ENCODE measurements at regions not wholly inside any gene's neighbourhood (a gene's known extent, or its start where the extent isn't known, plus 50 kb on each side); places are given as distances from the start of the nearest gene placed in this dataset.

DNA sequence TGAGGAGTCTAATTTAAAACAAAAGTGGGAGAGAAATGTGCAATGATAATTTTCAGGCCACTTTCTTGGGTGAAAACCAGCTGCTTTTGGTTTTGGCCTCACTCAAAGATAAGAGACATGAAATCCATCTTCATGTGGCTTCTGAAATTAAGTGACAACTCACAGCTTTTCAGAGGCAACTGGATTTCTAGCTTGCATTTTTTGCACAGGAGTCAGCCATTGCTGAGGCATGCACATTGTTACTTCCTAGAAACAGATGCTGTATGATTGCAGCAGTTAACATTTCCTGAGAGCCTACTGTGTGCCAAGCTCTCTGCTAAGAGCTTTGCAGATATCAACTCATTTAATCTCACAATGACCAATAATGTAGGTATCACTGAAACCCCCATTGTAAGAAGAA, 562.6 kb downstream of the NR2F1-AS1 start:
- ATAC-seq (ENCODE audit: low FRiP score) (no peak), DNase-seq (ENCODE audit: low spot score) (no peak)
- TF ChIP-seq, protein P1, sequence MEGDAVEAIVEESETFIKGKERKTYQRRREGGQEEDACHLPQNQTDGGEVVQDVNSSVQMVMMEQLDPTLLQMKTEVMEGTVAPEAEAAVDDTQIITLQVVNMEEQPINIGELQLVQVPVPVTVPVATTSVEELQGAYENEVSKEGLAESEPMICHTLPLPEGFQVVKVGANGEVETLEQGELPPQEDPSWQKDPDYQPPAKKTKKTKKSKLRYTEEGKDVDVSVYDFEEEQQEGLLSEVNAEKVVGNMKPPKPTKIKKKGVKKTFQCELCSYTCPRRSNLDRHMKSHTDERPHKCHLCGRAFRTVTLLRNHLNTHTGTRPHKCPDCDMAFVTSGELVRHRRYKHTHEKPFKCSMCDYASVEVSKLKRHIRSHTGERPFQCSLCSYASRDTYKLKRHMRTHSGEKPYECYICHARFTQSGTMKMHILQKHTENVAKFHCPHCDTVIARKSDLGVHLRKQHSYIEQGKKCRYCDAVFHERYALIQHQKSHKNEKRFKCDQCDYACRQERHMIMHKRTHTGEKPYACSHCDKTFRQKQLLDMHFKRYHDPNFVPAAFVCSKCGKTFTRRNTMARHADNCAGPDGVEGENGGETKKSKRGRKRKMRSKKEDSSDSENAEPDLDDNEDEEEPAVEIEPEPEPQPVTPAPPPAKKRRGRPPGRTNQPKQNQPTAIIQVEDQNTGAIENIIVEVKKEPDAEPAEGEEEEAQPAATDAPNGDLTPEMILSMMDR (IDR thresholded peaks at IDR 0.05): no peak

DNA sequence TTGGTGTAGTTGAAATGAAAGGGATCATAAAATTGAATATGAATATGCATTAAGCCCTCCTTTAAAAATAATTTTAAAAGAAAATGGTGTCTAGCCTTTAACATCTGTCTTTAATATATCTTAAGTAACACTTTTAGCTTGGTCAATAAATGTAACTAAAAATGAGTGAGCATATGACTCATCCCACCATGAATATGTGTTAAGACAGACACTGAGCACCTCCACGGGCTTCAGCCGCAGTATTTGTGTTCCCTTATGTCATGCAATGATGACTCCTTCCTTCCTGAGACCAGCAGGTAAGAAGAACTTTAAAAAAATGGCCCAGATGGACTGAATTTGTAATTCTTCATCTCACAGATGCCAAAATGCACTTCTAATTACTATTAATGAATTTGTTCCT, 563.2 kb downstream of the NR2F1-AS1 start:
- TF ChIP-seq, protein P1 (IDR thresholded peaks at IDR 0.05): no peak
- DNase-seq (ENCODE audit: low spot score) (no peak), ATAC-seq (ENCODE audit: low FRiP score) (no peak)

DNA sequence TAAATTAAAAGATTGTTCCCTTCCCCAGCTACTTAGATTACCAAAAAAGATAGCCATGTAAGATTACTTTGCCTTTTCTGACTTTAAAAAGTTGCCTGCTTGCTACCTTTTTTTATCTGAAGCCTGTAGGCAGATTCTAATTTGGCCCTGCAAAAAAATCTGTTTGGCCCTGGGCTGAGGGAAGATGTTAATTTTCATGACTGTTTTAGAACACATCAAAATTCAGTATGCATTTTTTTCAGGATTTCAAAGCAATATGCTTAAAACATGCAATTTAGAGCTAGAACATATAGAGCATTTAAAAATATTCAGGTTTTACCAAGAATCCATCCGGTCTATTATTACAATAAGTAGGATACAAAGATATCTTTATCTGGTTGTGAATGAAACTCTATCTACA, 563.6 kb downstream of the NR2F1-AS1 start:
- DNase-seq (ENCODE audit: low spot score): no peak
- no peak for ATAC-seq (ENCODE audit: low FRiP score)
- TF ChIP-seq, protein P1 (IDR thresholded peaks at IDR 0.05): no peak

DNA sequence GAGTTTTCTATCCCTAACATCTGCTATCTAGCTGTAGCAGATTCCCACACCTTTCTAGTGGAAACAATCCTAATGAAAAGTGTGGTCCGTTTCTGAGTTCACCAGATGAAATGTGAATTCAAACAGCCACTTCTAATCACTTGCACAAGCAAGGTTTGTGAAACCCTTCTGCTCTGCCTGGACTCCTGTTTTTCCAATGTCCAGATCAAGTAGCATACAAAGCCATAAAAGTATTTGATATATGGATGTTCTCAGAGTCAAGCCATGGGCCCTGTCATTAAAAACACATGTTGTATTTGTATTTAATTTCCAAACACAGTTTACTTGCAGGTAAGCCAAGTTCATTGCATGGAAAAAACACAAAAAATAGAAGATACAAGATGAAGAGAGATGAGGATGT, 570.4 kb downstream of the NR2F1-AS1 start:
- TF ChIP-seq, protein P1 (IDR thresholded peaks at IDR 0.05): no peak
- ATAC-seq (ENCODE audit: low FRiP score) (no peak), DNase-seq (ENCODE audit: low spot score) (no peak)

DNA sequence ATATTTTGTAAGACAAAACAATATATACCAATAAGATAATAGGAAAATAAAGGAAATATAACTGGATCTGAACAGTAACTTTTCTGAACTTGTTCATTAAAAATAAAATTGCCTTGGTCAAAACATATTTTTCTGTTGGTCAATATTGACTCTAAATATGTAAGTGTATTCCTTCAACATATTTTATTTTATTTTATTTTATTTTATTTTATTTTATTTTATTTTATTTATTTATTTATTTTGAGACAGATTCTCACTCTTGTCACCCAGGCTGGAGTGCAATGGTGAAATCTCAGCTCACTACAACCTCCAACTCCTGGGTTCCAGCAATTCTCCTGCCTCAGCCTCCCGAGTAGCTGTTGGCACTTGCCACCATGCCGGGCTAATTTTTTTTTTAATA, 571.0 kb downstream of the NR2F1-AS1 start:
- TF ChIP-seq, protein P1 (IDR thresholded peaks at IDR 0.05): no peak
- ATAC-seq (ENCODE audit: low FRiP score) (no peak), DNase-seq (ENCODE audit: low spot score) (no peak)

DNA sequence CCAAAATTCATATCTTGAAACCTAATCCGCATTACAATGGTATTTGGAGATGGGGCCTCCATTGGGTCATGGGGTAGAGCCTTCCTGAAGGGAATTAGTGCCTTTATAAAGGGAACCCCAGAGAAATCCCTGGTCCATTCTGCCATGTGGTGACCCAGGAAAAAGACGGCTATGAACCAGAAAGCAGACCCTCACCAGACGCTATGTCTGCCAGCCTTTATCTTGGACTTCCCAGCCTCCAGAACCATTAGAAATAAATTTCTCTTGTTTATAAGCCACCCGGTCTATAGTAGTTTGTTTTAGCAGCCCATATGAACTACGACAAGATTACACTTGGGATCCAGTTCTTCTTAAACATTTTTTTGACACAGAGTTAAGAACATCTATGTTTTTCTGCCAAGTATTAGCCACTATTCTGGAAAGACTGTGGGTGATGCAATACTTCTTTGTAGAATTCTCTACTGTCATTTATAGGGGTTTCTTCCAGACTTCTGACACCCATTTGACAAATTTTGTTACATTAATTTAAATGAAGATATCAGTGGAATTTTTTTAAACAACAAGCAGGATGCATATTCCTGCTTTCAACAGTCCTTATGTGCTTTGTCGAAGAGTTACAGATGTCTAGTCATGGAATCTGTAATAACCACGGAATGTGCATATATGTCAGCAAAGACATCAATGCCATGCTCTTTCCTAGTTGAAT, 572.4 kb downstream of the NR2F1-AS1 start:
- TF ChIP-seq, protein P1 (IDR thresholded peaks at IDR 0.05): no peak
- ATAC-seq (ENCODE audit: low FRiP score) (no peak), DNase-seq (ENCODE audit: low spot score) (no peak)

DNA sequence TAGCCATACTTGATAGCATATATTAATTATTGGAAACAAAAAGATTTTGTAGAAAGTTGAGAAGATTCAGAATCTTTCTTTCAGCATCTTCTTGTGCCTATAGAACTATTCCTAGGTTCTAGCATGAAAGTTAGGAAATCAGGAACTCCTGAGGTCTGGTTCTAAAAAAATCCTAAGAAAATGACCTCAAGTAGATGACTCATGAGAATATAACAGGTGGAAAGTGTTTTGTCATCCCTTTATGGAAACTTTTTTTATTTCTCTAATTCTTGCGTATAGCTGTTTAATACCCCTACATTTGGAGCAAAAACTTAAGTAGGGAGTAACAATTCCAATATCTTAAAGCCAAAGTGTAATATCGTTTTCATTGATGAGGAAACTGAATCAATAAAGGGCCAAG, 574.1 kb downstream of the NR2F1-AS1 start:
- TF ChIP-seq, protein P1 (IDR thresholded peaks at IDR 0.05): no peak
- no peak for ATAC-seq (ENCODE audit: low FRiP score)
- no peak for DNase-seq (ENCODE audit: low spot score)
